DND-41 (cell line): ENCODE measurements at regions not wholly inside any gene's neighbourhood (a gene's known extent, or its start where the extent isn't known, plus 50 kb on each side); places are given as distances from the start of the nearest gene placed in this dataset.

ENCODE experiments used
- ATAC-seq: fragments of 200-7000 bp; cut with Tn5 transposase; 3 replicates; pipeline ENCODE4 v1.9.1; 2021; ENCODE audit warnings: low read depth; ENCODE audit not compliant: insufficient read depth
- DNase-seq: peaks from one replicate; pipeline ENCODE4 v3.0.0-alpha.2; 2020
- H2AFZ ChIP-seq: 2 replicates; pipeline ENCODE4 v1.6.0; 2012; ENCODE audit warnings: low read depth, low read length
- H3K27ac ChIP-seq: 2 replicates; pipeline ENCODE4 v1.5.1; 2012; ENCODE audit warnings: low read length, inconsistent platforms
- H3K27me3 ChIP-seq: fragments of 200-600 bp; sonication (generic); 2 replicates; pipeline ENCODE4 v1.6.0; 2012; ENCODE audit warnings: low read length, mild to moderate bottlenecking, inconsistent platforms; ENCODE audit not compliant: insufficient read depth, poor library complexity
- H3K36me3 ChIP-seq: 2 replicates; pipeline ENCODE4 v1.5.1; 2012; ENCODE audit warnings: low read length, inconsistent platforms; ENCODE audit not compliant: insufficient read depth
- H3K4me1 ChIP-seq: 2 replicates; pipeline ENCODE4 v1.5.1; 2012; ENCODE audit warnings: mild to moderate bottlenecking, low read length; ENCODE audit not compliant: insufficient read depth
- H3K4me2 ChIP-seq: 2 replicates; pipeline ENCODE4 v1.6.0; 2012; ENCODE audit warnings: mild to moderate bottlenecking, moderate library complexity, low read length, inconsistent platforms; ENCODE audit not compliant: insufficient read depth
- H3K4me3 ChIP-seq, 2 experiments: fragments of 200-600 bp in 1 of 2; shearing (Covaris generic) in 1 of 2; 2 replicates each; pipeline ENCODE4 v1.5.1; 2012 to 2016; ENCODE audit warnings: inconsistent platforms in 2 of 2, low read length in 2 of 2, mild to moderate bottlenecking in 2 of 2, low read depth in 1 of 2, moderate library complexity in 1 of 2
- H3K79me2 ChIP-seq: 2 replicates; pipeline ENCODE4 v1.6.0; 2012; ENCODE audit warnings: low read length, inconsistent platforms; ENCODE audit not compliant: insufficient read depth
- H3K9ac ChIP-seq: 2 replicates; pipeline ENCODE4 v1.6.0; 2012; ENCODE audit warnings: low read depth, mild to moderate bottlenecking, inconsistent platforms, low read length, moderate library complexity
- H3K9me3 ChIP-seq: 2 replicates; pipeline ENCODE4 v1.5.1; 2012; ENCODE audit warnings: low read length, moderate library complexity, mild to moderate bottlenecking, inconsistent platforms; ENCODE audit not compliant: insufficient read depth, severe bottlenecking
- H4K20me1 ChIP-seq: 2 replicates; pipeline ENCODE4 v1.6.0; 2012; ENCODE audit warnings: low read length; ENCODE audit not compliant: insufficient read depth
- CTCF ChIP-seq: IDR thresholded peaks from 2 replicates; pipeline ENCODE4 v1.5.1; 2012; ENCODE audit warnings: borderline replicate concordance, low read length, moderate library complexity, mild to moderate bottlenecking; ENCODE audit not compliant: poor library complexity, severe bottlenecking; ENCODE audit errors: extremely low read depth
- EZH2 ChIP-seq: IDR thresholded peaks from 3 replicates; pipeline ENCODE4 v1.6.1; 2012; ENCODE audit warnings: borderline replicate concordance, low read depth, mild to moderate bottlenecking, moderate library complexity, low read length, inconsistent platforms; ENCODE audit not compliant: severe bottlenecking

GRCh38 chr10:106401161-106401560, 763.3 kb downstream of the SORCS1 start:
- Histone ChIP-seq H3K4me3 (no peak overlapping the region), H3K4me2 (no peak overlapping the region), H3K9me3 (no peaks in the 10 kb centered on the region), H3K4me1 (no peaks in the 10 kb centered on the region), H3K9ac (no peak overlapping the region), H3K27me3 (no peaks in the 10 kb centered on the region), H3K36me3 (no peaks in the 10 kb centered on the region), H3K79me2 (no peaks in the 10 kb centered on the region), H3K27ac (no peak overlapping the region), H2AFZ (no peak overlapping the region), H4K20me1 (no peaks in the 10 kb centered on the region)
- ATAC-seq (no peak), DNase-seq (no peak)
- TF ChIP-seq CTCF (no peak), EZH2 (no peak)

DNA sequence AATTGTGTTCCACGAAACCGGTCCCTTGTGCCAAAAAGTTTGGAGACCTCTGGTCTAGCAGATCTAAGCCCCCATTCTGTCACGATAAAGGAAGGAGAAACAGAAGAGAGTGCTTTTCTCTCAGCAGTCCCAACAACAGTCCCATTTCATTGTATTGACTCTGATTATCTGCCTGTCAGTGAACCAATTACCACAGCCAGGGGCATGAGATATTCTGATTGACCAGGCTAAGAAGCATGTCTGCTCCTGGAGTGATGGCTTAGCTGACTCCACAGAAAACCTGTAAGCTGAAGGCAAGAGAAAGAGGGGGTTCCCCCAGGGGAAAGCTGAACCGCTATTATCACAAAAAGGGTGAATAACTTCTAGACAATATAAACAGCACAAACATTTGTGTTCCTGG, 765.4 kb downstream of the SORCS1 start:
- H3K9me3 ChIP-seq, result no peaks in the 10 kb centered on the region
- no peak for DNase-seq
- H3K27ac ChIP-seq, result no peak overlapping the region
- no peaks in the 10 kb centered on the region for H3K79me2 ChIP-seq
- H3K36me3 ChIP-seq, result no peaks in the 10 kb centered on the region
- no peak overlapping the region for H3K4me2 ChIP-seq
- no peaks in the 10 kb centered on the region for H3K27me3 ChIP-seq
- no peak overlapping the region for H3K4me3 ChIP-seq
- H4K20me1 ChIP-seq, result no peaks in the 10 kb centered on the region
- H2AFZ ChIP-seq, result no peak overlapping the region
- no peak overlapping the region for H3K9ac ChIP-seq
- ATAC-seq, result no peak
- H3K4me1 ChIP-seq, result no peaks in the 10 kb centered on the region
- no peak for TF ChIP-seq CTCF
- TF ChIP-seq EZH2, result no peak

- Histone ChIP-seq H4K20me1 (no peaks in the 10 kb centered on the region), H3K4me1 (no peaks in the 10 kb centered on the region), H3K79me2 (no peaks in the 10 kb centered on the region), H3K36me3 (no peaks in the 10 kb centered on the region), H2AFZ (no peak overlapping the region), H3K9ac (no peak overlapping the region), H3K27me3 (no peaks in the 10 kb centered on the region), H3K4me3 (no peak overlapping the region), H3K4me2 (no peak overlapping the region), H3K27ac (no peak overlapping the region), H3K9me3 (no peaks in the 10 kb centered on the region)
- ATAC-seq (no peak), DNase-seq (no peak)
- TF ChIP-seq EZH2 (no peak), CTCF (no peak)
Observed at GRCh38 chr10:106396192-106396591, 768.3 kb downstream of the SORCS1 start.

GRCh38 chr10:106395041-106395749, 769.3 kb downstream of the SORCS1 start:
- ATAC-seq, result no peak
- TF ChIP-seq EZH2 (no peak), CTCF (no peak)

More at GRCh38 chr10:106395041-106395749, 769.3 kb downstream of the SORCS1 start:
- Histone ChIP-seq H3K4me1 (no peaks in the 10 kb centered on the region), H4K20me1 (no peaks in the 10 kb centered on the region), H3K27ac (no peak overlapping the region), H3K79me2 (no peaks in the 10 kb centered on the region), H3K27me3 (no peaks in the 10 kb centered on the region), H3K36me3 (no peaks in the 10 kb centered on the region), H2AFZ (no peak overlapping the region), H3K4me3 (no peak overlapping the region), H3K9ac (no peak overlapping the region), H3K9me3 (no peaks in the 10 kb centered on the region), H3K4me2 (no peak overlapping the region)
- no peak for DNase-seq
